ENCODE measurements at regions not wholly inside any gene's neighbourhood (a gene's known extent, or its start where the extent isn't known, plus 50 kb on each side); places are given as distances from the start of the nearest gene placed in this dataset.

- H3K4me1 Mint-ChIP-seq: no peaks in the 10 kb centered on the region
- no peak for TF ChIP-seq CTCF (conservative IDR thresholded peaks at IDR 0.05)
- H3K27me3 Mint-ChIP-seq (ENCODE audit: low read depth): peaks cover 24% of the 10 kb centered on the region
- DNase-seq (ENCODE audit: low read depth, low spot score): no peak
- H3K27ac Mint-ChIP-seq (ENCODE audit: unreplicated experiment): no peak overlapping the region
- H3K9me3 Mint-ChIP-seq: peaks cover 2% of the 10 kb centered on the region
- H3K4me3 Mint-ChIP-seq: no peak overlapping the region
- peaks cover 2% of the 10 kb centered on the region for H3K36me3 Mint-ChIP-seq (ENCODE audit: low read depth)
Observed at GRCh38 chr7:1340031-1340430, 107.4 kb downstream of the UNCX start.

GRCh38 chr7:1340461-1341360 lies 108.0 kb downstream of the UNCX start:
- Mint-ChIP-seq H3K9me3 (peaks cover 2% of the 10 kb centered on the region), H3K27ac (ENCODE audit: unreplicated experiment) (no peak overlapping the region), H3K36me3 (ENCODE audit: low read depth) (peaks cover 2% of the 10 kb centered on the region), H3K4me1 (no peaks in the 10 kb centered on the region), H3K27me3 (ENCODE audit: low read depth) (peaks cover 22% of the 10 kb centered on the region), H3K4me3 (no peak overlapping the region)
- no peak for TF ChIP-seq CTCF (conservative IDR thresholded peaks at IDR 0.05)
- no peak for DNase-seq (ENCODE audit: low read depth, low spot score)

GRCh38 chr7:1341361-1342089 lies 108.9 kb downstream of the UNCX start:
- no peak for DNase-seq (ENCODE audit: low read depth, low spot score)
- H3K27ac Mint-ChIP-seq (ENCODE audit: unreplicated experiment): no peak overlapping the region
- H3K36me3 Mint-ChIP-seq (ENCODE audit: low read depth): peaks cover 2% of the 10 kb centered on the region
- no peak overlapping the region for H3K4me3 Mint-ChIP-seq
- H3K27me3 Mint-ChIP-seq (ENCODE audit: low read depth): peaks cover 22% of the 10 kb centered on the region
- H3K4me1 Mint-ChIP-seq: no peaks in the 10 kb centered on the region
- H3K9me3 Mint-ChIP-seq: peaks cover 2% of the 10 kb centered on the region
- no peak for TF ChIP-seq CTCF (conservative IDR thresholded peaks at IDR 0.05)

GRCh38 chr7:1342090-1342640 lies 109.5 kb downstream of the UNCX start:
- Mint-ChIP-seq H3K27ac (ENCODE audit: unreplicated experiment) (no peak overlapping the region), H3K4me3 (no peak overlapping the region), H3K9me3 (peaks cover 2% of the 10 kb centered on the region), H3K36me3 (ENCODE audit: low read depth) (no peaks in the 10 kb centered on the region), H3K4me1 (no peaks in the 10 kb centered on the region), H3K27me3 (ENCODE audit: low read depth) (peaks cover 19% of the 10 kb centered on the region)
- DNase-seq (ENCODE audit: low read depth, low spot score): no peak
- no peak for TF ChIP-seq CTCF (conservative IDR thresholded peaks at IDR 0.05)

GRCh38 chr7:1343551-1343950 lies 110.9 kb downstream of the UNCX start:
- Mint-ChIP-seq H3K4me1 (no peaks in the 10 kb centered on the region), H3K27me3 (ENCODE audit: low read depth) (peaks cover 17% of the 10 kb centered on the region), H3K9me3 (peaks cover 2% of the 10 kb centered on the region), H3K27ac (ENCODE audit: unreplicated experiment) (no peak overlapping the region), H3K36me3 (ENCODE audit: low read depth) (no peaks in the 10 kb centered on the region), H3K4me3 (no peak overlapping the region)
- no peak for TF ChIP-seq CTCF (conservative IDR thresholded peaks at IDR 0.05)
- no peak for DNase-seq (ENCODE audit: low read depth, low spot score)
